SK-MEL-5 (cell line): ENCODE measurements at regions not wholly inside any gene's neighbourhood (a gene's known extent, or its start where the extent isn't known, plus 50 kb on each side); places are given as distances from the start of the nearest gene placed in this dataset.
"Not testable (repeated sequence)": the region's sequence is repeated elsewhere in the genome, so short reads cannot be mapped to it uniquely, and the experiment has no call there.

Experiments
- DNase-seq: peaks from one replicate; pipeline ENCODE4 v3.0.0-alpha.2; 2016; ENCODE audit warnings: low read depth, low spot score
- in situ Hi-C: cut with HindIII; loops from 2 replicates; pipeline ENCODE4 v1.10.0; 2016; ENCODE audit warnings: low sequenced_read_pairs, high pct_unique_total_duplicates, low pct_unique_long_range_greater_than_20kb

GRCh38 chr22:11622774-11623173 is 3905.2 kb upstream of the OR11H1 start:
- DNase-seq, in situ Hi-C loops: not testable (repeated sequence)

DNA sequence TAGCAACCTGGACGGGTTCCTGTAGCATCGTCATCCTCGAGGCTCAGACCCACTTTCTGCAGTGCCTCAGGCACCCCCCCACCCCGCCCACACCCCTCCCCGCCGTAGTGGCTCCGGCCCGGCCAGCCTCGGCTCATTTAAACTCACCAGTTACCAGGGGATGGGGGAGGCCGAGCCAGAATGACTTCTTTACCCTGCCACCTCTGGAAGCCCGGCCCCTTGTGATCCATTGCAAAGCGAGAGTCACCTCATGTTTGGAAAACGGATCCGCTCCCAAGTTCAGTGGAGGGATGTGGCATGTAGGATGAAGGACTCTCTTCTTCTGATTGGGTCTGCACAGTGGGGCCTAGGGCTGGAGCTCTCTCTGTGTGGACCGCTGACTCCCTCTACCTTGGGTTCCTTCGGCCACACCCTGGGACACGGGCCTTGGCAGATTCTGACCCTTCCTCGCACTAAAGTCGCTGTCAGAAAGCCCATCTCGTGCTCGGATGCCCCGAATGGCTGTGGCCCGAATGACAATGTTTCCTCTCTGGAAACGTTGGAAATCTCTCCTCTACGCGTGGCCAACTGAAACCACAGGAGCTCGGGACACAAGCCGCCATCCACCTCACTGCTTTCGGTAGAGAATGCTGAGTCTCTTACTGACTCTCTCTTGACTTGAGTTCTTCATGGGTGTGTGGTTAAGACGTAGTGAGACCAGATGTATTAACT is 3902.1 kb upstream of the OR11H1 start:
- in situ Hi-C loops, DNase-seq: not testable (repeated sequence)

- DNase-seq, result no peak
- in situ Hi-C loops, result no loop called here
Measured at GRCh38 chr22:11626422-11626773, 3901.6 kb upstream of the OR11H1 start.

DNA sequence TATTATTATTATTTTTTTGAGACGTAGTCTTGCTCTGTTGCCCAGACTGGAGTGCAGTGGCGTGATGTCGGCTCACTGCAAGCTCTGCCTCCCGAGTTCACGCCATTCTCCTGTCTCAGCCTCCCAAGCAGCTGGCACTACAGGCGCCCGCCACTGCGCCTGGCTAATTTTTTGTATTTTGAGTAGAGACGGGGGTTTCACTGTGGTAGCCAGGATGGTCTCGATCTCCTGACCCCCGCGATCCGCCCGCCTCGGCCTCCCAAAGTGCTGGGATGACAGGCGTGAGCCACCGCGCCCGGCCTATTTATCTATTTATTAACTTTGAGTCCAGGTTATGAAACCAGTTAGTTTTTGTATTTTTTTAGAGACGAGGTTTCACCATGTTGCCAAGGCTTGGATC is 3901.0 kb upstream of the OR11H1 start:
- DNase-seq, in situ Hi-C loops: not testable (repeated sequence)

DNA sequence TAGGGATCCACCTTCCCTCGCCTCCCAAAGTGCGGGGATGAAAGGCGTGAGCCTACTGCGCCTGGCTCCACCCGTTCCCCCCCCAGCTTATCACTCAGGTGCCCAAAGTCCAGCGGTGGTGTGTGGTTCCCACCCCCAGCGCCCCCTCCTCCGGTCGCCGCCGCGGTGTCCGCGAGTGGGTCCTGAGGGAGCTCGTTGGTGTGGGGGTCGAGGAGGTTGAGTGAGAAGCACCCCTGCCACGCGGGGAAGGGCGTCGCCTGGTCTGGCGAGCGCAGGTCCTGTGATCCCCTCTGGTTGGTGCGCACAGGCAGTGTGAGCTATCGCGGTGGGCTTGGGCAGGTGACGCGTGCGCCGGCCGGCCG is 3900.6 kb upstream of the OR11H1 start:
- no peak for DNase-seq
- in situ Hi-C loops, result no loop called here

GRCh38 chr22:11627798-11628650 is 3900.0 kb upstream of the OR11H1 start:
- in situ Hi-C loops, result no loop called here
- no peak for DNase-seq

DNA sequence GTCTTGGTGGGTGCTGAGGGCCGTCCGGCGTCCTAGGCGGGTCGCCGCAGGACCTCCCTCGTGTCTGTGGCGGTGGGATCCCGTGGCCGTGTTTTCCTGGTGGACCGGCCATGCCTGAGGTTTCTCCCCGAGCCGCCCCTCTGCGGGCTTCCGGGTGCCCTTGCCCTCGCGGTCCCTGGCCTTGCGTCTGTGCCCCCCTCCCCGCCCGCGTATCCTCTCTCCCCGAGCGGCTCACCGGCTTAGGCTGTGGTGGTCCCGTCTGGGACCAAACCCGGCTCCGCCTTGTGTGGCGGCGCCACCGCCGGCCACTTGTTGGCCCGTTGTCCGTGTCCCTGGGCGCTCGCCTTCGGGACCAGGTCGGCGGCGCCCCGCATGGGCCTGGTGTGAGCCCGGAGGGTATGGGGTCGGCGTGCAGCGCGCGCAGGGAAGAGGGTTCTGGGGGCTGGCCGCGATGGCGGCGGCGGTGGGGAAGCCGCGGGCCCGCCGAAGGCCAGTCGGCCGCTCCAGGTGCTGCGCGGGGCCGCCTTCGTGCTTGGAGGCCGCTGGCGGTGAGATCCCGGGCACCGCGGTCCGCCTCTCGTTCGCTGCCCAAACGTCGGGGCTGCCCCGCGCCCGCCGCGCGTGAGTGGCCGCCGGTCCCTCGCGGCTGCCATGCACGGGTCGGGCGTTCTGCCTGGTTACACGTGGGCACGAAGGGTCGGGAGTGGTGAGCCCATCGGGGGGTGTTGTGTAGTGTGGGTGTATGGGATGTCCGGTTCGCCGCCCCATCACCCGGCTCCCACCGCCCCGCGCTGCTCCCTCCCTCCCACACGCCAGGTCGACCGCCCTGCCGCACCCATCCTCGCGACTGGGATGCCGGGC is 3899.1 kb upstream of the OR11H1 start:
- no peak for DNase-seq
- in situ Hi-C loops, result no loop called here

DNA sequence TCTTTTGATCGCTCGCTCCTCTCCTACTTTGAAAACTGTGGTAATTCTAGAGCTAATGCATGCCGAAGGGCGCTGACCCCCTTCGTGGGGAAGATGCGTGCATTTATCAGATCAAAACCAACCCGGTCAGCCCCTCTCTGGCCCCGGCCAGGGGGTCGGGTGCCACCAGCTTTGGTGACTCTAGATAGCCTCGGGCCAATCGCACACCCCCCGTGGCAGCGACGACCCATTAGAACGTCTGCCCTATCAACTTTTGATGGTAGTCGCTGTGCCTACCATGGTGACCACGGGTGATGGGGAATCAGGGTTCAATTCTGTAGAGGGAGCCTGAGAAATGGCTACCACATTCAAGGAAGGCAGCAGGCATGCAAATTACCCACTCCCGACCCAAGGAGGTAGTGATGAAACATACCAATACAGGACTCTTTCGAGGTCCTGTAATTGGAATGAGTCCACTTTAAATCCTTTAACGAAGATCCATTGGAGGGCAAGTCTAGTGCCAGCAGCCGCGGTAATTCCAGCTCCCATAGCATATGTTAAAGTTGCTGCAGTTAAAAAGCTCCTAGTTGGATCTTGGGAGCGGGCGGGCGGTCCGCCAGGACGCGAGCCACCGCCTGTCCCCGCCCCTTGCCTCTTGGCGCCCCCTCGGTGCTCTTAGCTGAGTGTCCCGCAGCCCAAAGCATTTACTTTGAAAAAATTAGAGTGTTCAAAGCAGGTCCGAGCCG is 3898.2 kb upstream of the OR11H1 start:
- in situ Hi-C loops, result no loop called here
- DNase-seq, result no peak

DNA sequence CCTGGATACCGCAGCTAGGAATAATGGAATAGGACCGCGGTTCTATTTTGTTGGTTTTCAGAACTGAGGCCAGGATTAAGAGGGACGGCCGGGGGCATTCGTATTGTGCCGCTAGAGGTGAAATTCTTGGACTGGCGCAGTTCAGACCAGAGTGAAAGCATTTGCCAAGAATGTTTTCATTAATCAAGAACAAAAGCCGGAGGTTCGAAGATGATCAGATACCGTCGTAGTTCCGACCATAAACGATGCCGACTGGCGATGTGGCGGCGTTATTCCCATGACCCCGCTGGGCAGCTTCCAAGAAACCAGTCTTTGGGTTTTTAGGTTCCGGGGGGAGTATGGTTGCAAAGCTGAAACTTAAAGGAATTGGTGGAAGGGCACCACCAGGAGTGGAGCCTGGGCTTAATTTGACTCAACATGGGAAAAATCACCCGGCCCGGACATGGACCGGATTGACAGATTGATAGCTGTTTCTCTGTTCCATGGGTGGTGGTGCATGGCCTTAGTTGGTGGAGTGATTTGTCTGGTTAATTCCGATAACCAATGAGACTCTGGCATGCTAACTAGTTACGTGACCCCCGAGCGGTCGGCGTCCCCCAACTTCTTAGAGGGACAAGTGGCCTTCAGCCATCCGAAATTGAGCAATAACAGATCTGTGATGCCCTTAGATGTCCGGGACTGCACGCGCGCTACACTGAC is 3897.5 kb upstream of the OR11H1 start:
- in situ Hi-C loops, DNase-seq: not testable (repeated sequence)
